Stimulated activated CD8-positive, alpha-beta memory T cell treated with anti-CD3 and anti-CD28 coated beads, Interleukin-4, amount 100 ng/mL, for 24 hours (primary cell): ENCODE measurements at regions not wholly inside any gene's neighbourhood (a gene's known extent, or its start where the extent isn't known, plus 50 kb on each side); places are given as distances from the start of the nearest gene placed in this dataset.

Source experiments
- DNase-seq: peaks from one replicate; pipeline ENCODE4 v3.0.0-alpha.2; 2020; ENCODE audit warnings: low read depth

DNA sequence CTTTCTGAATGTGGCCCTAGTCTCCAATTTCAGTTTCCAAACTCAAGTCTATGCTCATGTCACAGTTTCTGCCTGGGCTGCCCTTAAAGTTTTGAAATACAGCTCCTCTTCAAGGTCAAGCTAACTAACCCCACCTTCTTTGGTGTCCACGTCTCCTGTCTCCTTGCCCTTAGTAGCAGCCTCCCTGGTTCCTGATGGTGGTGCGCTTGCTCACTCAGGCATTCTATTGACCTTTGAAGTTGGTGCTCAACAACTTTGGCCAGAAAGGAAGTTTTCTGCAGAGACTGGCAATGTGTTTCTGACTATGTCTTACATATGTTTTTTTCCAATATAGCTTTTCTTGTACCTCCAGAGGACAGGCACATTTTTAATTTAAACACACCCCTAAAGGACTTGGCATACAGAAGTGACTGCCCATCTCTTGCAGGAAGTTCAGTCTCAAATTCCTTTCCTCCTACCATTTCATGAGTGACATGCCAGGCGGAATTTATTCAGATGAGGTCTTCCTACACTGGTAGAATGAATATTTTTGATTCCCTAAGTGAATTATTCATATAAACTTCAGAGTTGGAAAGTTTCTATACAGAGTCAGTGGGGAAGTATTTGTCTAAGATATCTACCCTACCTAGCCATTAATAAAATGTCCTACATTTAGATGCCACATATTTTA lies 364.3 kb upstream of the USP24 start:
- no peak for DNase-seq

- DNase-seq, result no peak
Measured at GRCh38 chr1:55578646-55579045, 363.5 kb upstream of the USP24 start.

DNA sequence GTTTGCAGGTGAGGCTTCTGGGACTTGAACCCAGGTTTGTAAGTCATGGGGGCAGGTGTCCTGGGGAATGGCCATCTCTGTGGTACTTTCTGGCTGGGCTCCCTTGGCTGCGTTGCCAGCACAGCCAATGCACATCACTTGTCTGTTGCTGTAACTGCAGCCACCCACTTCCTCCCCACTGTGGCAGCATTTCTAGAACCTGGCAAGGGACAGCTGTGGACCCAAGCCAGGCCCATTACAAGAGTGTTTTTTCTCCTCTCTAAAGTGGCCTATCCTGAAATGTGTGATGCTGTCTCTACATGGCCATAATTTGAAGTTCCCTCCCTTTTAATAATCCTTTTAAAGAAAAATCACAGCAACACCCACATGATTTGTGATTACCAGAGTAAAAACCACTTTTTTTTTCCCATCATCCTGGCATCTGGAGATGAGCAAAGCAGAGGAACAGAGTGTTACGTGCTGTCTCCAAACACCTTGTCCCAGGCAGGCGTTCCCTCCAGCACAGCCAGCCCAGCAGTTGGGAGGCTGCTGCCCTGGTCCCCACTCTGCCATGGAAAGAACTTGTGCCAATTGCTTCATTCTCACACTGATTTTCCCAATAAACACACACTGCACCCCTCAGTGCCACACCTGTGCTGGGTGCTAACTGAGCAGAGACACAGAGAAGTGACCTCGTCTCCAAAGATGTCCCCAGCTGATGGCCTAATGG lies 360.6 kb upstream of the USP24 start:
- DNase-seq, result no peak

DNA sequence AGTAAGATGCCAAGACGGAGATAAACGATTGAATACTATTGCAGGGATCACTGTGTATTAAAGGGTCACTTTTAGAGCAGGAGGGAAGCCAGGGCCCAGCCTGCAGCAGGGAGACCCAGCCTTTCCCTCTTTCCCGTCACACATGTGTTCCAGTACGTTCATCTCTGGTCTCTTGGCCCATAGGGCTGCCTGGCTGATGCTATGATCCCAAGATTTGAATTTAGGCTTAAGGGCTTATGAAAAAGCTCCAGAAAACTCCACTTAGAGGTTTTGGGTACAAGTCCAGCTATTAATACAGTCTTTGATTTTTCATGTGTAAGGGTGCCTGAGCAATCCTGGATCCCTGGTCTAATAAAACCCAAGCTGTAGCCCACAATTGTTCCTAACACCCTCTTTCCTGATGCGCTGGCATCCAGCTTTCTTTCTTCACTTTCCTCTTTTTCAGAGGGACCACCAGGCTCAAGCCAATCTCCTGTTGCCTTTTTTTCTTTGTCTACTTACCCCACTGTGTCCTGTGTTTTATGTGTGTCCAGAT lies 359.6 kb upstream of the USP24 start:
- DNase-seq, result no peak

DNA sequence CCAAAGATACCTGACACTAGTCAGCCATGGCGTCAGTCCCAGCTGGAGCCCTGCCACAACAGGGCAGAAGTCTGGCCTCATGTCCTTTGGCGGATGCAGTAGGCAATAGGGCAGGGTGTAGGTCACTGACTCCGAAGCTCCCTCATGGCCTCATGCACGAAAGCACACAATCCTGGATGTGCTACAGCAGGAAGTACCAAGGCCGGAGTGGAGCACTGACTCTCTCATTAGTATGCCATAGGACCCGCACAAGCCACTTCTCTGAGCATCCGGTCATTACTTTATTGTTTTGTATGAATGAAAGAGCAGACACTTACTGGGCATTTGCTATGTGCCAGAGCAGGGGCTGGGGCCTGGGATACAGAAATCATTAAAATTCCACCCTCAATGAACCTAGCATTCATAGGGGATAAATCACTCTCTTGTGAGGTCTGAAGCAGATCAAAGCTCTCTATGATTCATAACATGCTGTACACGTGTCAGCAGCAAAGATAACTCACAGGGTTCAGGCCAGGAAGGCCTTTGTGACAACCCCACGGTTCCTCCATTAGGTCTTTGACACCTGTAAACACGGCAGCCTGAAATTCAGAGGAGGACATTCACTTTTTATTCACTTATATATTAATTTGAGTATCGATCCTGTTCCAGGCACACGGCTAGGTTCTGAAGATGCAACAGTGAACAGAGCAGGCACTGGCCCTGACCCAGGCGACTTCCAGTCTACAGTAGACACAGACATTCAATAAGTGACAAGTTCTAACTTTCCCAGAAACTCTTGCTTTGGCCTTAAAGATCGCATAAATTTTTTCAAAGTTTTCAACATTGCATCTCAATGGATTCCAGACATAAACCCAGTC lies 357.9 kb upstream of the USP24 start:
- DNase-seq, result no peak

- DNase-seq, result no peak
Measured at GRCh38 chr1:55571767-55572166, 356.6 kb upstream of the USP24 start.

GRCh38 chr1:55569417-55569816 lies 354.3 kb upstream of the USP24 start:
- no peak for DNase-seq

DNA sequence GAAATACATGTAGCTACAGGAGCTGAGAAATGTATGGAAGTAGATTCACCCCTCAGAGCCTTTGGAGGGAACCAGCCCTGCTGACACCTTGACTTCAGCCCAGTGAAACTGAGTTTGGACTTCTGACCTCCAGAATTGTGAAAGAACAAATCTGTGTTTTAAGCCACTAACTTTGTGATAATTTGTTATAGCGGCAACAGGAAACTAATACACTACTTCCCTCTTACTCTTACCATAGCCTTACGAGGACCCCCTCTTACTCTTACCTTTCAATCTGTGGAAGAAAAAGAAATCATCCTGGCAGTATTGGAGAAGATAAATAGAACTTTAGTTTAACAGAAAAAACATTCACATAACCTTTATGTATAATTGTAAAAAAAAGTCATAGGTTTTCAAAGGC lies 353.6 kb upstream of the USP24 start:
- no peak for DNase-seq

DNA sequence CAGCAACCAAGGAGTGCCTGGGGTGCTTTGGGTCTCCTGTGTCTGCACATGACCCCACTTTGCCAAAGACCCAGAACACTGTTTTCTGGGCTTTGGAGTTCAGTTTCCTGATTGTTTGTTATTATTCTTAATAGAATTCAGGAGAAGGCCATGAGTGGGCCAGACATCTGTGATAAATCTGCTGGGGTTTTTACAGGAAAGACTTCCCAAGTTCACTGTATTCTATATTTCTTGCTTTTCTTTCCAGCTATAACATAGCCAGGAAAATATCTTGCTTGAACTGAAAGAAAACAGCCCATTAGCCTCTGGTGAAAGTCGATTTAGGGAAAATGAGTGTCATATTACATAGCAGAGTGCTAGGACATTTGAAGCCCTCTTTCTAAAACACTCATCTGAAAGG lies 345.1 kb upstream of the USP24 start:
- DNase-seq, result no peak

DNA sequence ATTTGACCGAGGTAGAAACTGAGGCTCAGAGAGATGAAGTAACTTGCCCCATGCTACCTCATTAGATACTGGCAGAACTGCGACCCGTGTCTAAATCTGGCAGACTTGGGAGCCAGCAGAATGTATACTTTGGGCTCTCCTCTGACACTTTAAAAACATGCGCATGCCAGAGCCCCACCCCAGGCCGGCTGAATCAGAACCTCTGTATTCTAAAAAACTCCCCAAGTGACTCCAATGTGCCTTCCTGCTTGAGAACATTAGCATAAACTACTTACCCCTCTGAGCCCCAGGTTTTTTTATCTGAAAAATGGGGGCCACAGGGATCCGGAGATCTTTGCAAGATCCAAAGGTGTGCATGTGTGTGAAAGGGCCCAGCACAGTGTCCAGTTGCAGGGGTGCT lies 344.7 kb upstream of the USP24 start:
- no peak for DNase-seq

- DNase-seq, result no peak
Measured at GRCh38 chr1:55559161-55559611, 344.0 kb upstream of the USP24 start.

DNA sequence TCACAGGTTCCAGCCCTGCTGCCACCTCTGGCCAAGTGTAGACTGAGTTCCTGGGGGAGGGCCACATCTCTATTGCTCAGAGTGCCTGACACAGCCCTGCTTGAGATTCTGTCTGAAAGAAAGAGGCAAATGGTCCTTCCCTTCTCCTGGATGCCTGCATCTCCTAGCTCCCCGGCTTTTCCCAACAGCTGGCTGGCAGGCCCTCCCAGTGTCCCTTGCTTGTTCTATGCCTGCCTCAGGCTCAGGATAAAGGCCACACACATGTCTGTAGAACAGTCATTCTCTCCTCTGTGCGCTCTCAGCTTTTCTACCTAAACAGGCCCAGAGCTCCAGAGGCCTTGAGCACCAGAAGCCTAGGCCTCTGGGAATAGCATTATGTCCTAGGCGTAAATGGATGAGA lies 343.4 kb upstream of the USP24 start:
- DNase-seq, result no peak

DNA sequence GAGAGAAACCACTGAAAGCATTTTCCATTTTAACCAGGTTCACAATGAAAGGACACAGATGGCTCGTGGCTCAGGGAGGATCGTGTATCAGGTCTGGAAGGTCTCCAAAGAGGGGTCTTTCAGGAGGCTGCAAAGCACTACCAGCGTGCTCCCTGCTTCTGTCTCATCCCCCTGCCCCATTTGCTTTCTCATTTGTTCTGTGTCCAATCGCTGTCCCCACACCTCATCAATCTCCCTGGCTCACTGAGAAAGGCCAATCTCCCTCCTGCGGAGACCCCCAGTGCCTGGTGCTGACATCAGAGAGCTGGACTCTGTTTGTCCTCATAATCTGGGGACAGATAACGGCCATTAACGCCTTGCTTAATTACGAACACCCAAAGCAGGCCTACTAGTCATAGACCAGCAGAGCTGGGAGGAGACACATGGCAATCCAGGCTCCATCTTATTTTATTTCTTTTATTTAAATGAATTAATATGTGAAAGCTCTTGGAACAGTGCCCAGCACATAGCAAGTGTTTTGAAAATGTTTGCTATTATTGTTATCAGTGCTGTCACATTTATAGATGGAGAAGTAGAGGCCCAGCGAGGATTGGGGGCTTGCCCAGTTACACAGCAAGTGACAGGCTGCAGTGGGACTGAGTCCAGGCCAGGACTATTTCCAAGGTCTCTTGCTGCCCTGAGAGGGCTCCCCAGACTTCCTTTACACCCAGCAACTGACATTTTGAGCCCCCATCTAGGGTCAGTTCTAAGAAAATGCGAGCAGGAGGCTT lies 341.0 kb upstream of the USP24 start:
- no peak for DNase-seq

- no peak for DNase-seq
Measured at GRCh38 chr1:55554611-55555010, 339.4 kb upstream of the USP24 start.

GRCh38 chr1:55552636-55553035 lies 337.5 kb upstream of the USP24 start:
- no peak for DNase-seq

- no peak for DNase-seq
Measured at GRCh38 chr1:55547405-55547804, 332.2 kb upstream of the USP24 start.

GRCh38 chr1:55546553-55546952 lies 331.4 kb upstream of the USP24 start:
- no peak for DNase-seq

- no peak for DNase-seq
Measured at GRCh38 chr1:55544826-55545225, 329.7 kb upstream of the USP24 start.

DNA sequence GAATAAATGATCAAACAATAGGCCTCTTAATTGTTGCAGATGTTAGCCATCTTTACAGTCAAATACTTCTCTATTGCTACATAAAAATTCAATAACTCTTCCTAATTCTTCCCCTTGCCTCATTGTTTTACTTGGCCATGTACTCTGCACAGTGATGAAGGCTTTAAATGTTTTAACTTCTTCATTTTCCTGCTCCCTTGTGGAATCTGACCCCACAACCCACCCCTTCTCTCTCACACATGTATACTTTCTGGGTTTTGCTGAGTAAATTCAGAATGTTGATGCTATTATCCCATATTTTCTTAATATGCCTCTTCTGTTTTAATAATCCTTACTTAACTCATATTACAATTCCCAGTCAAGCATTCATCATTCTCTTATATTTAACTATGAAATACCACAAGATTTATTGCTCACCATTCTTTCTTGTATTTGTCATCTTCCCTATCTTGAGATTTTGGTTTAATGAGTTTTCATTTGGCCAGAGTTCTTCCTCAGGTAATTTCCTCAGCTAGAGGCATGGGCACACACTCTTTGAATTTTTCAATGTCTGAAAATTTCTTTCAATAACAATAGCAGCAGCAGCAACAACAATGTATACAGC lies 327.8 kb upstream of the USP24 start:
- DNase-seq, result no peak

DNA sequence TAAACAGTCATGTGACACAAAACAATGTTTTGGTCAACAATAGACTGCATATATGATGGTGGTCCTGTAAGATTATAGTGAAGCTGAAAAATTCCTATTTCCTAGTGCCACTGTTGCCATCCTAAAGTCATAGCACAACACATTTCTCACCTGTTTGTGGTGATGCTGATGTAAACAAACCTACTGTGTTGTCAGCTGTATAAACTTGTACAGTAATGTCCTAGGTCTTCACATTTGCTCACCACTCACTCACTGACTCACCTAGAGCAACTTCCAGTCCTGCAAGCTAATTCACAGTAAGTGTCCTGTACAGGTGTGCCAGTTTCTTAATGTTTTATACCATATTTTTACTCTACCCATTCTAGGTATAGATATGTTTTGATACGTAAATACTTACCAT lies 326.1 kb upstream of the USP24 start:
- no peak for DNase-seq
